COLO829 (cell line): ENCODE measurements at regions not wholly inside any gene's neighbourhood (a gene's known extent, or its start where the extent isn't known, plus 50 kb on each side); places are given as distances from the start of the nearest gene placed in this dataset.
A peak's percentile ranks its signal among the peaks of the same experiment; 100 is the strongest.

Source experiments
- DNase-seq: peaks from one replicate; pipeline ENCODE4 v3.0.0; 2012; ENCODE audit warnings: low spot score

DNA sequence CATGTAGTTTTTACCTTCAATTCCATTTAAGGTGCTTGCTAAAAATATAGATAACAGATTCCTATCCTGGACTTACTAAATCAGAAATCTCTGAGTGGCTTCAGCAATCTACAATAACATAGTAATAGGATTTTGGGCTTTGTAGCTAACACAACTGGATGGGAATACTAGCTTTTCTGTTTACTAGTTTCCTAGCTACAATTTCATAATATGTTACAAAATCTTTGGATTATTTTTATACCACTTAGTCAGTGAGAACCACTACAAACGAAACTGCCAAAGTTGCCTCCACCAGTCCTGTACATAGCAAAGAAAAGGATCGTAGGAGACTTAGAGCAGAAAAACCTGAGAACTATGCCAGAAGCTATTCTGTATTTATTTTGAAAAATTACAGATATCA is 87.7 kb upstream of the ANO3 start:
- no peak for DNase-seq

DNA sequence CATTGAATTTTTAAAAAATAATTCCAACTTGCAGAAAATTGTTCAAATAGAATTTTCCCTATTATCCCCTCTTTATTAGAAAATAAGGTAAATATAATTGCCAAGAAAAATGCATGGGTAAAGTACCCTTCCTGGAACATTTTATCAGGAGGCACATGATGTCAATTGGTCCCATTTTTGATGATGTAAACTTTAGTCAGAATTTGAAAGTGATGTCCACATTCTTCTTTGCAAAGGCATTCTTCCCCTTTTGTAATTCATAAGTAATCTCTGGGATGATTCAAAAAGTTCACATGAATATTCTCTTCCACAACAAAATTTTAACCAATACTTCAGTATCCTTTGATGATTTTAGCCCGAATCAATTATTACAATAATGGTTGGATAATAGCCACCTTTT is 86.9 kb upstream of the ANO3 start:
- DNase-seq: no peak

GRCh38 chr11:26247340-26247739 is 84.6 kb upstream of the ANO3 start:
- no peak for DNase-seq

- DNase-seq: no peak
These were observed 83.3 kb upstream of the ANO3 start for GRCh38 chr11:26248661-26249060.

- no peak for DNase-seq
These were observed 77.6 kb upstream of the ANO3 start for GRCh38 chr11:26254378-26254777.

DNA sequence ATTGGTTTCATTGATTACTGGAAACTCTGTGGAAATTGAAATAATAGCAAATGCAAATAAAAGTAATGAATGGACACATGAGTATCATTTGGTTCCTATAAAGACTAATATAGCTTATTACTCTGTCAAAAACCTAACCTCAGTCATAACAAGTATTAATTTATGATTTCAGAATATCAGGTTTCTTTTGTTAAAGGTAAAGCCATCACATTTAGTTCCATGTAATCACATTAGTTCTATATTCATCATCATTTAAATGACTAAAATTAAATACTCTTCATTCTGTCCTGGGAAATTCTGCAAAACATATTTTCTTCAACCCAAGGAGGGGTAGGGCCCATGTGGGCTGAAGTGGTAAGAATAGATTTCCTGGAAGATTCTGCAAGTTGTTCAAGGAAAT is 68.2 kb upstream of the ANO3 start:
- no peak for DNase-seq

DNA sequence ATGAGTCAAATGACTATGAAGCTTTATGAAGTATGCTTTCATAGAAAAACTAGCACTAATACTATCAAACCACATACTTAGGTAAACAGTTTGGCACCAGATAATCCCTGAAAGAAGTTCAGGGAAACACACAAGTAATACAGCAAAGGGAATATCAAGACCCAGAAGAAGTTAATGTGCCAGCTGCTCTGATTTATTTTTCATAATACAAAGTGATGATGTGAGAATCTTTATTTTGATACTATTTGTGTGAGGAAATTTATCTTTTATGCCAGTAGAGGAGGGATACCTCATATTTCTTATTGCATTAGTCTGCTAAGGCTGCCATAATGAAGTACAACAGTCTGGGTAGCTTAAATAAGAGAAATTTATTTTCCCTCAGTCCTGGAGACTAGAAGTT is 67.7 kb upstream of the ANO3 start:
- no peak for DNase-seq

GRCh38 chr11:26268980-26269660 is 62.8 kb upstream of the ANO3 start:
- no peak for DNase-seq

GRCh38 chr11:26271666-26272065 is 60.3 kb upstream of the ANO3 start:
- no peak for DNase-seq

- peak; percentile 50 for DNase-seq
These were observed 55.0 kb upstream of the ANO3 start for GRCh38 chr11:26276798-26277424.

DNA sequence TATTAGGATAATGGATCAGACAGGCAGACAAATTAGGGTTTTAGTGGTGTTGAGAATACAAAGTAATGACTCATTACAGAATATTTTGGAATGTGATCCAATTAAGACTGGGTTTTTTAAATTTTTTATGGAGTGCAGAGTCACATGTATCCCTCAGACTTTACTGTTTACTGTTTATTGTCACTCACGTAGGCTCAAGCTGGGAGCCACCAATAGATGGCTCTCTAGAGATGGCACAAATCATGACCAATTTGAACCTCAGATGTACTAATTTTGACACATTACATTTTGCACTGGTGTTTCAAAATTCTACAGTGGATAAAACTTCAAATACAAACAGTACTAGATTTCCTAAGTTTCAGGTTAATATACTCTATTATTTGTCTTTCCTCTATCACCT is 53.6 kb upstream of the ANO3 start:
- DNase-seq: no peak
